Neural cell (in vitro differentiated cells): ENCODE measurements at regions not wholly inside any gene's neighbourhood (a gene's known extent, or its start where the extent isn't known, plus 50 kb on each side); places are given as distances from the start of the nearest gene placed in this dataset.

Experiments
- H2AFZ ChIP-seq: fragments of 200-600, 300-800 bp; sonication (generic), shearing (Covaris generic); 2 replicates; pipeline ENCODE4 v1.6.0; 2014; ENCODE audit warnings: low read depth, mild to moderate bottlenecking, antibody characterized with exemption, low read length, moderate library complexity
- H3F3A ChIP-seq: fragments of 200-600 bp; shearing (Covaris generic); 2 replicates; pipeline ENCODE4 v1.6.1; 2016; ENCODE audit warnings: mild to moderate bottlenecking, moderate library complexity, mixed read lengths, antibody characterized with exemption, low read length; ENCODE audit not compliant: insufficient read depth, poor library complexity, severe bottlenecking
- H3K27ac ChIP-seq: fragments of 200-600, 300-800 bp; sonication (generic), shearing (Covaris generic); 2 replicates; pipeline ENCODE4 v1.5.1; 2014; ENCODE audit warnings: mild to moderate bottlenecking, low read length, moderate library complexity
- H3K27me3 ChIP-seq: fragments of 300-800, 200-600 bp; sonication (generic), shearing (Covaris generic); 2 replicates; pipeline ENCODE4 v1.6.0; 2014; ENCODE audit warnings: mild to moderate bottlenecking, low read depth, low read length, moderate library complexity; ENCODE audit not compliant: insufficient read depth
- H3K36me3 ChIP-seq: fragments of 300-800, 200-600 bp; sonication (generic), shearing (Covaris generic); 2 replicates; pipeline ENCODE4 v1.5.1; 2014; ENCODE audit warnings: mild to moderate bottlenecking, antibody characterized with exemption, low read length, moderate library complexity; ENCODE audit not compliant: insufficient read depth
- H3K4me2 ChIP-seq: fragments of 300-800, 200-600 bp; sonication (generic), shearing (Covaris generic); 2 replicates; pipeline ENCODE4 v1.6.0; 2014; ENCODE audit warnings: mild to moderate bottlenecking, low read length
- H3K4me3 ChIP-seq: fragments of 300-800, 200-600 bp; sonication (generic), shearing (Covaris generic); 2 replicates; pipeline ENCODE4 v1.5.1; 2014; ENCODE audit warnings: mild to moderate bottlenecking, low read length, moderate library complexity
- H3K79me2 ChIP-seq: fragments of 200-600 bp; shearing (Covaris generic); replicated peaks from 2 replicates; pipeline ENCODE4 v1.6.0; 2014; ENCODE audit warnings: mild to moderate bottlenecking, low read length, moderate library complexity; ENCODE audit not compliant: insufficient read depth
- H3K9ac ChIP-seq: fragments of 300-800, 200-600 bp; sonication (generic), shearing (Covaris generic); 2 replicates; pipeline ENCODE4 v1.6.1; 2016; ENCODE audit warnings: mild to moderate bottlenecking, low read length, mixed read lengths
- H3K9me2 ChIP-seq: fragments of 200-600 bp; shearing (Covaris generic); 2 replicates; pipeline ENCODE4 v1.6.1; 2016; ENCODE audit warnings: mild to moderate bottlenecking, low read length, mixed read lengths; ENCODE audit not compliant: insufficient read depth
- H3K9me3 ChIP-seq: fragments of 200-600, 300-800 bp; sonication (generic), shearing (Covaris generic); 2 replicates; pipeline ENCODE4 v1.6.1; 2016; ENCODE audit warnings: mild to moderate bottlenecking, mixed run types, low read length, moderate library complexity, mixed read lengths
- H4K20me1 ChIP-seq: fragments of 200-600 bp; shearing (Covaris generic); 2 replicates; pipeline ENCODE4 v1.6.1; 2016; ENCODE audit warnings: mild to moderate bottlenecking, mixed run types; ENCODE audit not compliant: insufficient read depth
- EP300 ChIP-seq: fragments of 450-650 bp; conservative IDR thresholded peaks from 2 replicates; pipeline ENCODE4 v1.6.1; 2014; ENCODE audit warnings: antibody characterized with exemption, mild to moderate bottlenecking, moderate library complexity; ENCODE audit not compliant: poor library complexity, severe bottlenecking
- EZH2 ChIP-seq: fragments of 200-600, 300-800 bp; shearing (Covaris generic), sonication (generic); IDR thresholded peaks from 2 replicates; pipeline ENCODE4 v1.6.1; 2014; ENCODE audit warnings: antibody characterized with exemption, low read length, borderline replicate concordance, mild to moderate bottlenecking; ENCODE audit not compliant: insufficient read depth, poor library complexity, severe bottlenecking
- MXI1 ChIP-seq: fragments of 450-650 bp; conservative IDR thresholded peaks from 2 replicates; pipeline ENCODE4 v1.6.1; 2014; ENCODE audit warnings: antibody characterized with exemption, mild to moderate bottlenecking; ENCODE audit not compliant: poor library complexity, severe bottlenecking
- POLR2AphosphoS5 ChIP-seq: IDR thresholded peaks from 2 replicates; pipeline ENCODE4 v1.6.1; 2012
- RAD21 ChIP-seq: fragments of 450-650 bp; conservative IDR thresholded peaks from 2 replicates; pipeline ENCODE4 v1.6.1; 2014; ENCODE audit warnings: antibody characterized with exemption, mild to moderate bottlenecking, moderate library complexity
- SMC3 ChIP-seq: fragments of 450-650 bp; conservative IDR thresholded peaks from 2 replicates; pipeline ENCODE4 v1.6.1; 2014; ENCODE audit warnings: antibody characterized with exemption, mild to moderate bottlenecking, moderate library complexity; ENCODE audit not compliant: poor library complexity
- TAF1 ChIP-seq: IDR thresholded peaks from 2 replicates; pipeline ENCODE4 v1.6.1; 2012; ENCODE audit warnings: low read depth
- TF ChIP-seq, protein P1 (sequence below): IDR thresholded peaks from 2 replicates; pipeline ENCODE4 v1.6.1; 2012; ENCODE audit warnings: borderline replicate concordance
- TF ChIP-seq, protein P2 (sequence below): fragments of 450-650 bp; IDR thresholded peaks from 2 replicates; pipeline ENCODE4 v1.5.1; 2014; ENCODE audit warnings: antibody characterized with exemption, mild to moderate bottlenecking, moderate library complexity; ENCODE audit not compliant: poor library complexity, severe bottlenecking

GRCh38 chr13:64420181-64420580 is 2810.0 kb downstream of the PCDH9 start:
- no peaks in the 10 kb centered on the region for H3K9me2 ChIP-seq
- H3K79me2 ChIP-seq: no peaks in the 10 kb centered on the region
- no peak overlapping the region for H3K4me2 ChIP-seq
- TF ChIP-seq, protein P1, sequence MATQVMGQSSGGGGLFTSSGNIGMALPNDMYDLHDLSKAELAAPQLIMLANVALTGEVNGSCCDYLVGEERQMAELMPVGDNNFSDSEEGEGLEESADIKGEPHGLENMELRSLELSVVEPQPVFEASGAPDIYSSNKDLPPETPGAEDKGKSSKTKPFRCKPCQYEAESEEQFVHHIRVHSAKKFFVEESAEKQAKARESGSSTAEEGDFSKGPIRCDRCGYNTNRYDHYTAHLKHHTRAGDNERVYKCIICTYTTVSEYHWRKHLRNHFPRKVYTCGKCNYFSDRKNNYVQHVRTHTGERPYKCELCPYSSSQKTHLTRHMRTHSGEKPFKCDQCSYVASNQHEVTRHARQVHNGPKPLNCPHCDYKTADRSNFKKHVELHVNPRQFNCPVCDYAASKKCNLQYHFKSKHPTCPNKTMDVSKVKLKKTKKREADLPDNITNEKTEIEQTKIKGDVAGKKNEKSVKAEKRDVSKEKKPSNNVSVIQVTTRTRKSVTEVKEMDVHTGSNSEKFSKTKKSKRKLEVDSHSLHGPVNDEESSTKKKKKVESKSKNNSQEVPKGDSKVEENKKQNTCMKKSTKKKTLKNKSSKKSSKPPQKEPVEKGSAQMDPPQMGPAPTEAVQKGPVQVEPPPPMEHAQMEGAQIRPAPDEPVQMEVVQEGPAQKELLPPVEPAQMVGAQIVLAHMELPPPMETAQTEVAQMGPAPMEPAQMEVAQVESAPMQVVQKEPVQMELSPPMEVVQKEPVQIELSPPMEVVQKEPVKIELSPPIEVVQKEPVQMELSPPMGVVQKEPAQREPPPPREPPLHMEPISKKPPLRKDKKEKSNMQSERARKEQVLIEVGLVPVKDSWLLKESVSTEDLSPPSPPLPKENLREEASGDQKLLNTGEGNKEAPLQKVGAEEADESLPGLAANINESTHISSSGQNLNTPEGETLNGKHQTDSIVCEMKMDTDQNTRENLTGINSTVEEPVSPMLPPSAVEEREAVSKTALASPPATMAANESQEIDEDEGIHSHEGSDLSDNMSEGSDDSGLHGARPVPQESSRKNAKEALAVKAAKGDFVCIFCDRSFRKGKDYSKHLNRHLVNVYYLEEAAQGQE: no peak
- TF ChIP-seq POLR2AphosphoS5: no peak
- TF ChIP-seq TAF1: no peak
- TF ChIP-seq RAD21: no peak
- no peak for TF ChIP-seq EZH2
- TF ChIP-seq SMC3: no peak
- TF ChIP-seq, protein P2, sequence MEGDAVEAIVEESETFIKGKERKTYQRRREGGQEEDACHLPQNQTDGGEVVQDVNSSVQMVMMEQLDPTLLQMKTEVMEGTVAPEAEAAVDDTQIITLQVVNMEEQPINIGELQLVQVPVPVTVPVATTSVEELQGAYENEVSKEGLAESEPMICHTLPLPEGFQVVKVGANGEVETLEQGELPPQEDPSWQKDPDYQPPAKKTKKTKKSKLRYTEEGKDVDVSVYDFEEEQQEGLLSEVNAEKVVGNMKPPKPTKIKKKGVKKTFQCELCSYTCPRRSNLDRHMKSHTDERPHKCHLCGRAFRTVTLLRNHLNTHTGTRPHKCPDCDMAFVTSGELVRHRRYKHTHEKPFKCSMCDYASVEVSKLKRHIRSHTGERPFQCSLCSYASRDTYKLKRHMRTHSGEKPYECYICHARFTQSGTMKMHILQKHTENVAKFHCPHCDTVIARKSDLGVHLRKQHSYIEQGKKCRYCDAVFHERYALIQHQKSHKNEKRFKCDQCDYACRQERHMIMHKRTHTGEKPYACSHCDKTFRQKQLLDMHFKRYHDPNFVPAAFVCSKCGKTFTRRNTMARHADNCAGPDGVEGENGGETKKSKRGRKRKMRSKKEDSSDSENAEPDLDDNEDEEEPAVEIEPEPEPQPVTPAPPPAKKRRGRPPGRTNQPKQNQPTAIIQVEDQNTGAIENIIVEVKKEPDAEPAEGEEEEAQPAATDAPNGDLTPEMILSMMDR: no peak
- no peak for TF ChIP-seq MXI1
- no peak for TF ChIP-seq EP300
- no peak overlapping the region for H3K4me3 ChIP-seq
- H3K27me3 ChIP-seq: no peaks in the 10 kb centered on the region
- no peaks in the 10 kb centered on the region for H3K9me3 ChIP-seq
- no peaks in the 10 kb centered on the region for H4K20me1 ChIP-seq
- no peak overlapping the region for H3K27ac ChIP-seq
- H3K9ac ChIP-seq: no peak overlapping the region
- no peaks in the 10 kb centered on the region for H3F3A ChIP-seq
- no peak overlapping the region for H2AFZ ChIP-seq
- H3K36me3 ChIP-seq: no peaks in the 10 kb centered on the region

DNA sequence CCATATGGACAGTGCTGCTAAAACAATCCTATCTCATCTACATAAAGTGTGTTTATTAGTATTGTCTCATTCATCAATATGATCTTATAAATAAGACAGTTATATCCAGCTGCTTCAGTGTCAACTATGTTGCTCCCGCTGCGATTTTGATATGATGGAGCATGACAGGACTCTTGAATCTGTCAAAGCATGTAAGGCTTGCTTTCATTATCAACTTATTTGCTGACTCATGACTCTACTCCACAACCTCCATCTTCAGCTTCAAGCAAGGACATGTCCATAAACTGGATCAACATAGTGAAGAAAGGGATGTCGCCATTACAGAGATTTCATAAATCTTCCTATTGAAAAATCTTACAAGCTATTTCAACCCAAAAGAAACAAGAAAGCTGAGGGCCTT is 2812.6 kb downstream of the PCDH9 start:
- no peaks in the 10 kb centered on the region for H4K20me1 ChIP-seq
- TF ChIP-seq EP300: peak; percentile 29
- no peak for TF ChIP-seq EZH2
- TF ChIP-seq TAF1: no peak
- TF ChIP-seq POLR2AphosphoS5: peak; percentile 48
- no peak for TF ChIP-seq MXI1
- no peak overlapping the region for H3K4me2 ChIP-seq
- no peaks in the 10 kb centered on the region for H3F3A ChIP-seq
- H3K79me2 ChIP-seq: no peaks in the 10 kb centered on the region
- no peaks in the 10 kb centered on the region for H3K27me3 ChIP-seq
- no peak overlapping the region for H3K9ac ChIP-seq
- no peaks in the 10 kb centered on the region for H3K36me3 ChIP-seq
- no peak overlapping the region for H2AFZ ChIP-seq
- no peak overlapping the region for H3K27ac ChIP-seq
- no peaks in the 10 kb centered on the region for H3K9me2 ChIP-seq
- H3K4me3 ChIP-seq: no peak overlapping the region
- no peaks in the 10 kb centered on the region for H3K9me3 ChIP-seq

GRCh38 chr13:64414381-64414780 is 2815.8 kb downstream of the PCDH9 start:
- Histone ChIP-seq H3K4me3 (no peak overlapping the region), H2AFZ (no peak overlapping the region), H3K9me3 (no peaks in the 10 kb centered on the region), H3K27me3 (no peaks in the 10 kb centered on the region), H3K4me2 (no peak overlapping the region), H4K20me1 (no peaks in the 10 kb centered on the region), H3K27ac (no peak overlapping the region), H3F3A (no peaks in the 10 kb centered on the region), H3K36me3 (no peaks in the 10 kb centered on the region), H3K9me2 (no peaks in the 10 kb centered on the region), H3K79me2 (no peaks in the 10 kb centered on the region), H3K9ac (no peak overlapping the region)
- TF ChIP-seq TAF1: no peak
- no peak for TF ChIP-seq EZH2
- no peak for TF ChIP-seq RAD21
- TF ChIP-seq POLR2AphosphoS5: no peak
- no peak for TF ChIP-seq SMC3
- TF ChIP-seq, protein P2: no peak
- no peak for TF ChIP-seq MXI1
- TF ChIP-seq, protein P1: no peak
- TF ChIP-seq EP300: no peak
